Femur (tissue), 1 donor: ENCODE measurements at regions not wholly inside any gene's neighbourhood (a gene's known extent, or its start where the extent isn't known, plus 50 kb on each side); places are given as distances from the start of the nearest gene placed in this dataset.
A peak's percentile ranks its signal among the peaks of the same experiment; 100 is the strongest.
"Not testable (repeated sequence)": the region's sequence is repeated elsewhere in the genome, so short reads cannot be mapped to it uniquely, and the experiment has no call there.

Source experiments
- DNase-seq: peaks from one replicate; pipeline ENCODE4 v3.0.0-alpha.2; 2017

DNA sequence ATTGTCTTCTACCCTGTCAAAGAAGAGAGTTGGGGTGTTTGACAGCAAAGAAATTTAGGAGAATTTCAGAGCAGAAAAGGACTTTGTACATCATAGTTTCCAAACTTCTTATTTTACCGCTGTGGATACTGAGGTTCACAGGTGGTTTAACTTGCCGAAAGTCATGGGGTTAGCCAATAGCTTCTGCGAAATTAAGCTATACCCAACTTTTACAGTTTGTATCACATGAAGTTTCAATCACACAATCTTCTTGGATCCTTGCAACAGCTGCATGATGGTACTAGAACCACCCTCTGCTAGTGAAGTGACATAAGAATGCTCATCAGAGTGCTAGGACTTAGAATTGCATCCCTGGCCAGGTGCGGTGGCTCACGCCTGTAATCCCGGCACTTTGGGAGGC is 345.5 kb downstream of the CD83 start:
- DNase-seq, result no peak

GRCh38 chr6:14464055-14464454 is 346.5 kb downstream of the CD83 start:
- no peak for DNase-seq

- no peak for DNase-seq
Measured at GRCh38 chr6:14464716-14465115, 347.1 kb downstream of the CD83 start.

DNA sequence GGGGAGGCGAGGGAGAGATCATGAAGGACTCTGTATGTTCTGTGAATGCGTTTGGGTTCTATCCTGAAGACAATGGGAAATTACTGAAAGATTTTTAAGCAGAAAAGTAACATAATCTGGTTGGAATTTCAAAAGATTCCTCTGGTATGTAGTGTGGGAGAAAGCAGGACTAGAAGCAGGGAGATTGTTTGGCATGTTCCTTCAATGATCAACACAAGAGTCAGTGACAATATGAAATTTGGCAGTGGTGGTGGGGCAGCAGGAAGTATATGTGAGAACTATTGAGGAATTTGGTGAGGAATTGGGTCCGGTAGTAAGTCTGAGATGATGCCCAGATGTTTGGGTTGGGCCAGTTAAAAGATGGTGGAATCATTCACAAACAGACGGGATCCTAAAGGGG is 348.7 kb downstream of the CD83 start:
- DNase-seq, result no peak

GRCh38 chr6:14467591-14467990 is 350.0 kb downstream of the CD83 start:
- DNase-seq, result no peak

DNA sequence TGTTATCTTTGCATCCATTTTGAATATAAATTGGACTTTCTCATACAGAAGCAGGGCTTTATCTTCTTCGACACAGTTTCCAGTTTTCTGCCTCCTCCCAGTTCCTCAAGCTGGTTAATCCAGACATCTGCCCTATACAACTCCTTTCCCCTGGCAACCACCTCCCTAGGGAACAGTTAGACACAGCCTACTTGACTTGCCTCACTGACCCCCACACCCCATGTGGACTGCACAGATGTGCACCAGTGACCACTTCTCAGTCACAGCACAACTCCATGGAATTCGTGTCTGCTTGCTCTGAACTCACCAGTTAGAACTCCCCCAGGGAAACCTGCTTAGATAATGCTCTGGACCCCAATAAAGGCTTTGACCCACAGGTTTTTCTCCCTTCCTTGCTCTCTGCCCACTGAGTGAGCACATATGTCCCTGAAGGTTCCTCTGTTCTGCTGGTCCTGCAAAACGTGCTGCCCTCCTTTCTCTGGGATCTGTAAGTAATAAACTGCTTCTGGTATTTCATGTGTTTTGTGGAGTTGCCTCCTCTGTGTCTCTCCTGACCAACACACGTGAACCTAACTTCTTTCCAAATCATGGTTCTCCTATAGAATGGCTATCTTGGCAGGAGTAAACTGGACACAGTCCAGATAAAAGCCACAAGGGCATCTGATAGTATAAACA is 351.2 kb downstream of the CD83 start:
- DNase-seq, result no peak

- no peak for DNase-seq
Measured at GRCh38 chr6:14470101-14470500, 352.5 kb downstream of the CD83 start.

- no peak for DNase-seq
Measured at GRCh38 chr6:14470671-14471070, 353.1 kb downstream of the CD83 start.

- DNase-seq, result no peak
Measured at GRCh38 chr6:14472255-14472985, 354.8 kb downstream of the CD83 start.

DNA sequence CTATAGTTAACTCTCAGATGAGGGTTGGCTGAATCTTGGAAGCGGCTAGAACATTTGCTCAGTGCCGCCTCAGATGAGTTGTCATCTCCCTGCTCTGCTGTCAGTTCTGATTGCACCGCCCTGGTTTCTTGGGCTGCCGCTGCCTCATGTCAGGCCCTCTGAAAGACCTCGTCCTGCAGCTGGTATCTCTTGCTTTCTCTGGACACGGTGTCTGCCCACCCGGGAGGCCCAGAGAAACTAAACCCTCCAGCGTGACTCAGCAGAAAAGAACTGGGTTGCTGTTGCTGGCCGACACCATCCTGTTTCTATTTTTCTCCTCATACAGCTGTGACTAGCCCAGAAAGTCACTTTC is 355.4 kb downstream of the CD83 start:
- DNase-seq, result no peak

- no peak for DNase-seq
Measured at GRCh38 chr6:14474816-14475215, 357.2 kb downstream of the CD83 start.

DNA sequence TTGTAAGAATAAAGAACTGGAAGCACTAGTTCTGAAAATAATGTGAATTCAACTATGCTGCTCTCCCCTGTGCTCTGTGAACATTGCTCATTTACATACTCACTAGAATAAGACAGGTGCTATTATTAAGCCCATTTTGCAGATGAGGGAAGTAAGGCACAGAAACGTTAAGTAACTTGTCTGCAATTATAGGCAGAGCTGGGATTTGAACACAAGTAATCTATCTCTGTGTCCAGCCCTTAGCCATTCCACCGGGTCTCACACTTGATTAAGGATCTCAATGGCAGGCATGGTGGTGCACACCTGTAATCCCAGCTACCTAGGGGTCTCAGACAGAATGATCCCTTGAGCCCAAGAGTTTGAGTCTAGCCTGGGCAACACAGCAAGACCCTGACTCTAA is 357.7 kb downstream of the CD83 start:
- DNase-seq, result no peak

GRCh38 chr6:14476793-14477531 is 359.4 kb downstream of the CD83 start:
- peak; percentile 86 for DNase-seq

DNA sequence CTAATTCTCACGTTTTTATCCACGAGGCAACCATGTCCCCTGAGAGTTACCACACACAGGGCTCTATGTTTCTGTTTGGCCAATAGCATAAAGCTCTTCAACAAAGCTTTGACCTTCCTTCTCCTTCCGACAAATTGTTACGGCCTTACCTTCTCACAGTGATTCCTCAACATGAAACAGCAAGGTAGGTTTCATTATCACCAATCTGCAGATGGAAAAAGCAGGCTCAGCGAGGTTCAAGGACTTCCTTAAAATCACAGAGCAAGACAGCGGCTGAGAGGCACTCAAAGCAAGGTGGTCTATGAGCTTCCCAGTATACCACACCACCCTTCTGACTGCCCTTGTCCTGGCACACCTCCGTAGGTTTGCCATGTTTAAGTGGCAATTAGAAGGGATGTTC is 360.0 kb downstream of the CD83 start:
- DNase-seq, result no peak

DNA sequence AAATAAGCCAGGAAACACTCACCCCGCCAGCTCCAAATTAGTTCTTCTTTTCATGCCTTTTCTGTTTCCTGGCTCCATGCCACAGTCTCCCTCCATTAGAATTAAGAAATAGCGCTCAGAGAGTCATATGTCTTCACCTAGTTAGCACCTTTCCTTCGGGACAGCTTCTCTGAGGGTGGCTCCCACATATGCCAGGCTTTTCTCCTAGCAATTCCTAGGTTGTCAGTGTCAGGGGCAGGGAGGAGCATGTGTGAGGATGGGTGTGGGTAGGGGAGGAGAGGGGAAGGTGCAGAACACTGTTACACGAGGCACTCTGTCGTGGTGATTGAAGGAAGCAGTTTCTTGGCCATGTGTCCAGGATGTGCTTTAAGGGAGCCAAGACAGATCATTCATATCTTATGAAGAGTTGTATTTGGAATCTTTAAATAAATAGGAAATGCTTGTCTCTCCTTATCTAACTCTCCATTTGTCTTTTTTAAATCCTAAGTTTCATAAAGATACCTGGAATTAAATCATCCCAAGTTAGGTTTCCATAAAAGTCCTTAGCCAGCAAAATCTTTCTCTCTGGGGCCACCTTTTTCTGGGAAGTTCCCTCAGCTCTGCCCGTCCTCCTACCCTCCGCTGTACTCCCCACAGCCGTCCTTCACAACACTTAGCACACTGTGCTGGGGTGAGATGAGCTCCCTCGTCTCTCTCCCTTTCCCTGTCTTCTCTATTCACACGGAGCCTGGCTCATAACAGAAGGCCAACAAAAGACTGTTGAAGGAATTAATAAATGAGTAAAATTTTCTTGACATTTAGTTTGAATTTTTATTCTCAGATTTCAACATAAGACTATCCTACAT is 361.0 kb downstream of the CD83 start:
- DNase-seq, result no peak

DNA sequence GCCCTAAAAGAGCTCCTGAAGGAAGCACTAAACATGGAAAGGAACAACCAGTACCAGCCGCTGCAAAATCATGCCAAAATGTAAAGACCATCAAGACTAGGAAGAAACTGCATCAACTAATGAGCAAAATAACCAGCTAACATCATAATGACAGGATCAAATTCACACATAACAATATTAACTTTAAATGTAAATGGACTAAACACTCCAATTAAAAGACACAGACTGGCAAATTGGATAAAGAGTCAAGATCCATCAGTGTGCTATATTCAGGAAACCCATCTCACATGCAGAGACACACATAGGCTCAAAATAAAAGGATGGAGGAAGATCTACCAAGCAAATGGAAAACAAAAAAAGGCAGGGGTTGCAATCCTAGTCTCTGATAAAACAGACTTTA is 364.4 kb downstream of the CD83 start:
- DNase-seq, result not testable (repeated sequence)

- no peak for DNase-seq
Measured at GRCh38 chr6:14487625-14488024, 370.1 kb downstream of the CD83 start.

DNA sequence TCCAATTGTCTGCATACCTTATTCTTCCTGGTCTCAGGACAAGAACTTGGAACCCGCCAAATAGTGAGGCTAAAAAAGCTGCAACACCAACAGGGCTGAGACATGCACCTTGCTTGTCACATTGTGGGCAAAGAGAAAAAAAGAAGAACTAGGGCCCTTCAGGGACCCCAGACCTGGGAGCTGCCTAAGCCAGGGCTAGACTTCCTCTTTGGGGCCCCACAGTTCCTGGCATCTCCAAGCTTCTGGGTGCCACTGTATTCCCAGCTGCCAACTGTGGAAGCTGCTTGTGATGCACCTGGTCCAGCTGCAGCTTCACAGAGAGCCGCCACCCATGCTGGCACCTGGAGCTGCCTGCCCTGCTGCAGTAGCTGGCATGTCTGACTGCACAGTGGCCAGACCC is 370.6 kb downstream of the CD83 start:
- no peak for DNase-seq

- no peak for DNase-seq
Measured at GRCh38 chr6:14489445-14489844, 371.9 kb downstream of the CD83 start.

DNA sequence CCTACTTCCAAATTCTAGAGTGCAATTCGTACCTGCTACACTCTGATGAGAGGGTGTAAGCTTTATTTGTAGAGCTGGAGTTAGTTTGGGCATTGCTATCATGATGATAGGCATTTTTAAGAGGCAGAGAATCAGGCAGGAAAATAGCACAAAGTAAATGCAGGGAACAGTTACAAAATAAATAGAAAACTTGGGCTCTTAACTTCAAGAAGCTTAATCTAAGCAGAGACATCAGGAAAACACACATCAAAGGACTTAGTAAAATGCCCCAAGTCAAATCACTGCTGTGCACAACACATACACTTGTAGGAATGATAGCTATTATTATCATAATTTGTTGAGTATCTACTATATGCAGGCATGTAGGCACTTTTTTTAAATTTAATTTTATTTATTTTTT is 381.2 kb downstream of the CD83 start:
- DNase-seq, result no peak

DNA sequence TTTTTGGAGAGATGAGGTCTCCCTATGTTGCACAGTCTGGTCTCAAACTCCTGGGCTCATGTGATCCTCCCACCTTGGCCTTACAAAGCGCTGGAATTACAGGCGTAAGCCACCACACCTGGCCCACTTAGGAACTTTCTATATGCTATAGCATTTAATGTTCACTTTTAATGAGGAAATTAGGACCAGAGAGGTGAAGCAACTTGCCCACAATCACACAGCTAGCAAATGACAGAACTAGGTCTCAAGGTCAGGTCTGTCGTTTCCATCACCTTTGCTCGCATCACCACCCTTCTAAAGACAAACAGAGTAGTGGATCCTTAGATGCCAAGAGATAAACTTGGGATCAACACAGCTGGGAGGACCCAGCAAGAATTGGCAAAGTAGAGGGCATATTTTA is 381.7 kb downstream of the CD83 start:
- no peak for DNase-seq

DNA sequence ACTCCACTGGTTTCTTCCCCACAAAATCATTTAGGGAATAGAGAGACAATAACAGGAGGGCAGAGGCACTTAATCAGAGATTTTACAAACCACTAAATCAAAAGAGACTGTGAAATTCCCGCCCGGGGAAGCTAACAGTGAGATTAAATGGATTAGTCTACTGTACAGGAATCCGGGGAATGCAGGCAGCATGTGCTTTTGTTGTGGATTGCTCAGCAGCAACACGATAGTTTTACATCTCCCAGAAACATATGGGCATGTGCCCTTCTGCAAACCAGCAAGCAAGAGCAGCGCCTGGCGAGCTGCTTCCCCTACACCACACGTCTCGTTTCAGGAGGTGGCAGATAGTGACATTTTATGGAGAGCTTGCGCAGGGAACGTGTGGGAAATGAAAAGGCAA is 382.3 kb downstream of the CD83 start:
- peak; percentile 45 for DNase-seq

DNA sequence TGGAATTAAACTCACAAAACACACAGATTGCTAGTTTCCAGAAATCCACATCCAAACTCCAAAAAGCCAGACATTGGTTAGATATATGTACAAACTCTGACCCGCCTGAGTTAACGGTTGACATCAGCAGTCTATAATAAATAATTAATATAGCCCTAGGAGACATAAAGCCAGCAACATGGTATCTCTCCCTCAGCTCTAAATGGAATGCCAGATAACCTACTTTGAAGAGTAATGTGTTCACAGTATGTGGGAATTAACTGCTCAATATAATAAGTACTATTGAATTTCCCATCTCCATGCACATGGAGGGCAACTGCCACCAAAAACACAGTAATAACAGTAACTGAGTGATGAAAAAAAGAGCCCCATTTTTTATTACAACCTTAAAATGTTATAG is 383.2 kb downstream of the CD83 start:
- no peak for DNase-seq
